CD14-positive monocyte (primary cell): ENCODE measurements at regions not wholly inside any gene's neighbourhood (a gene's known extent, or its start where the extent isn't known, plus 50 kb on each side); places are given as distances from the start of the nearest gene placed in this dataset.

Source experiments
- DNase-seq, 3 donors: peaks; one replicate each; pipeline ENCODE4 v3.0.0-alpha.2; 2011 to 2022
- H2AFZ ChIP-seq: 2 replicates; pipeline ENCODE4 v1.6.0; 2012; ENCODE audit warnings: mild to moderate bottlenecking, low read depth, low read length, inconsistent platforms; ENCODE audit not compliant: insufficient read depth, poor library complexity, severe bottlenecking
- H3K27ac ChIP-seq, 2 donors: 1 replicate in 1 of 2; 2 replicates in 1 of 2; pipeline ENCODE4 v1.5.1; 2012 to 2013; ENCODE audit warnings: low read length in 2 of 2, control low read depth in 1 of 2, inconsistent platforms in 1 of 2, low read depth in 1 of 2, mild to moderate bottlenecking in 1 of 2
- H3K27me3 ChIP-seq, 2 donors: one replicate each; pipeline versions ENCODE4 v1.6.0 to v1.6.1; 2011 to 2013; ENCODE audit warnings: low read length in 2 of 2; ENCODE audit not compliant: control insufficient read depth in 2 of 2, insufficient read depth in 2 of 2
- H3K36me3 ChIP-seq, 2 donors: replicated peaks in 1 of 2; 1 replicate in 1 of 2; 2 replicates in 1 of 2; pipeline versions ENCODE4 v1.5.1 to v1.6.1; 2012 to 2013; ENCODE audit warnings: low read length in 2 of 2, control low read depth in 1 of 2, inconsistent platforms in 1 of 2, mild to moderate bottlenecking in 1 of 2; ENCODE audit not compliant: insufficient read depth in 2 of 2, control insufficient read depth in 1 of 2
- H3K4me1 ChIP-seq, 2 donors: 1 replicate in 1 of 2; 2 replicates in 1 of 2; pipeline versions ENCODE4 v1.5.1 to v1.6.1; 2012 to 2013; ENCODE audit warnings: low read length in 2 of 2, control low read depth in 1 of 2, inconsistent platforms in 1 of 2, mild to moderate bottlenecking in 1 of 2, moderate library complexity in 1 of 2; ENCODE audit not compliant: insufficient read depth in 2 of 2, control insufficient read depth in 1 of 2
- H3K4me2 ChIP-seq: replicated peaks from 2 replicates; pipeline ENCODE3; 2012; ENCODE audit warnings: low read length, moderate library complexity, mild to moderate bottlenecking; ENCODE audit not compliant: poor library complexity, severe bottlenecking; ENCODE audit errors: extremely low read depth
- H3K4me3 ChIP-seq, 3 experiments: fragments of 200-600 bp in 1 of 3; sonication (generic) in 1 of 3; replicated peaks in 1 of 3; 1 replicate in 2 of 3; 2 replicates in 1 of 3; pipeline ENCODE4 v1.5.1; 2011 to 2013; ENCODE audit warnings: low read length in 3 of 3, mild to moderate bottlenecking in 3 of 3, control low read depth in 2 of 3, low read depth in 2 of 3, inconsistent platforms in 1 of 3, moderate library complexity in 1 of 3
- H3K79me2 ChIP-seq: 2 replicates; pipeline ENCODE4 v1.6.0; 2012; ENCODE audit warnings: mild to moderate bottlenecking, control low read depth, inconsistent platforms, low read length, moderate library complexity; ENCODE audit not compliant: insufficient read depth
- H3K9ac ChIP-seq: 2 replicates; pipeline ENCODE4 v1.6.0; 2017; ENCODE audit warnings: low read length, mild to moderate bottlenecking; ENCODE audit not compliant: insufficient read depth, poor library complexity, severe bottlenecking
- H3K9me3 ChIP-seq, 2 donors: replicated peaks in 1 of 2; 1 replicate in 1 of 2; 2 replicates in 1 of 2; pipeline versions ENCODE4 v1.5.1 to v1.6.1; 2012 to 2013; ENCODE audit warnings: low read length in 2 of 2, control low read depth in 1 of 2; ENCODE audit not compliant: control insufficient read depth in 1 of 2, insufficient read depth in 1 of 2
- H4K20me1 ChIP-seq: 2 replicates; pipeline ENCODE4 v1.6.0; 2012; ENCODE audit warnings: mild to moderate bottlenecking, low read length, control low read depth, moderate library complexity; ENCODE audit not compliant: insufficient read depth
- H3K27ac Mint-ChIP-seq, 7 donors: one replicate each; pipeline ENCODE4 v1.8.0; 2020; ENCODE audit warnings: mild to moderate bottlenecking in 7 of 7, mixed read lengths in 7 of 7, moderate library complexity in 6 of 7, inconsistent platforms in 2 of 7
- H3K27me3 Mint-ChIP-seq, 3 donors: one replicate each; pipeline ENCODE4 v1.8.0; 2021 to 2022; ENCODE audit warnings: low read depth in 3 of 3, mild to moderate bottlenecking in 3 of 3, mixed read lengths in 3 of 3, moderate library complexity in 3 of 3, inconsistent platforms in 1 of 3
- H3K36me3 Mint-ChIP-seq, 2 donors: one replicate each; pipeline ENCODE4 v1.8.0; 2020; ENCODE audit warnings: mixed read lengths in 2 of 2, inconsistent platforms in 1 of 2, mild to moderate bottlenecking in 1 of 2
- H3K4me1 Mint-ChIP-seq: one replicate; pipeline ENCODE4 v1.8.0; 2020; ENCODE audit warnings: mild to moderate bottlenecking, mixed read lengths
- H3K4me3 Mint-ChIP-seq, 2 donors: one replicate each; pipeline ENCODE4 v1.8.0; 2020; ENCODE audit warnings: mild to moderate bottlenecking in 2 of 2, mixed read lengths in 2 of 2, moderate library complexity in 1 of 2
- H3K9me3 Mint-ChIP-seq, 7 donors: one replicate each; pipeline ENCODE4 v1.8.0; 2020 to 2022; ENCODE audit warnings: mixed read lengths in 7 of 7, mild to moderate bottlenecking in 6 of 7, moderate library complexity in 6 of 7, inconsistent platforms in 2 of 7
- WGBS: methylation state at CpG from one replicate; pipeline ENCODE4 v1.1.5; 2013; ENCODE audit warnings: missing lambda C conversion rate; ENCODE audit not compliant: insufficient coverage; 5-methylcytosine and 5-hydroxymethylcytosine counted together
- intact Hi-C, 2 donors: fragments of 100-400 bp; cut with micrococcal nuclease; formaldehyde crosslinking; loops; one replicate each; pipeline versions ENCODE4 v1.15.0 to v1.15.1; 2023
- TF ChIP-seq, protein P1 (sequence below): fragments of 200-600 bp; IDR thresholded peaks from one replicate; pipeline ENCODE4 v1.8.0; 2022; ENCODE audit warnings: antibody characterized with exemption, mild to moderate bottlenecking

DNA sequence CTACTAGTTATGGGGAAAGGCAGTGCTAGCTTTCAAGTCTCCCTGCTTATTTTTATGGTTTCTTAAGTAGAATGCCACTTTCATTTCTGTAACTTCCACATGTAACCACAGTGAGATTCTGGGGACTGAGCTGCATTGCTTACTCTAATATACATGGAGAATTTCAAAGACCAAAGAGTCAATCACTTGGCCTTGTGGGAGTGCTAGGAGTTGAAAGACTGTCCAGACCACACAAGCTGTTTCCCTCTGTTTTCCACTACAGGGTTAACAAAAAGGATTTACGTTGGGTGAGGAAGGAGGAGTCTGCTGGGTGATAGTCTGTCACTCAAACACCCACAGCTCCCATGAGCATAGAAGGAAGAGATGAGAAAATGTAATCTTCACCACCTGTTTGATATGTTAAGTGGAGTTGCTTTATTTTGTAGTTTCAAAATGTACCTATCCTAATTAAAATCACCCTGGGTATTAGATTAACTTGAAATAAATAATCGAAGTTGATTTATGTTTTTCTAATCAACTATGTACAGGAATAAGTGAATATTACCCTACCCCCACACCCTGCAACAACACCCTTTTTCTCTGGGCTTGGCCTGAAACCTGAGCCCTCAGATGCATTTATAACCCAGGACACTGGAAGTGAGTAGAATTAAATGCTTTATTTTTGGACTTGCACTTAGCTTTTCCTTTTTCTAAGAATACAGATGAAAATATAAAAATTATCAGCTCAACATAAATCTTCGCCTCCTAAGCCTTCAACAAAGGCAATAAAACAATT lies 225.8 kb upstream of the SLC10A2 start:
- no peaks in the 10 kb centered on the region for H3K4me1 ChIP-seq
- no peaks in the 10 kb centered on the region for H3K79me2 ChIP-seq
- H3K4me3 Mint-ChIP-seq = no peak overlapping the region
- no peak for DNase-seq
- no peaks in the 10 kb centered on the region for H3K36me3 ChIP-seq
- peaks cover 2 to 4% of the 10 kb centered on the region in 2 donors for H3K9me3 ChIP-seq
- no peaks in the 10 kb centered on the region for H3K27me3 ChIP-seq
- no peak overlapping the region for H3K4me3 ChIP-seq
- no peak overlapping the region for H3K9ac ChIP-seq
- TF ChIP-seq, protein P1, sequence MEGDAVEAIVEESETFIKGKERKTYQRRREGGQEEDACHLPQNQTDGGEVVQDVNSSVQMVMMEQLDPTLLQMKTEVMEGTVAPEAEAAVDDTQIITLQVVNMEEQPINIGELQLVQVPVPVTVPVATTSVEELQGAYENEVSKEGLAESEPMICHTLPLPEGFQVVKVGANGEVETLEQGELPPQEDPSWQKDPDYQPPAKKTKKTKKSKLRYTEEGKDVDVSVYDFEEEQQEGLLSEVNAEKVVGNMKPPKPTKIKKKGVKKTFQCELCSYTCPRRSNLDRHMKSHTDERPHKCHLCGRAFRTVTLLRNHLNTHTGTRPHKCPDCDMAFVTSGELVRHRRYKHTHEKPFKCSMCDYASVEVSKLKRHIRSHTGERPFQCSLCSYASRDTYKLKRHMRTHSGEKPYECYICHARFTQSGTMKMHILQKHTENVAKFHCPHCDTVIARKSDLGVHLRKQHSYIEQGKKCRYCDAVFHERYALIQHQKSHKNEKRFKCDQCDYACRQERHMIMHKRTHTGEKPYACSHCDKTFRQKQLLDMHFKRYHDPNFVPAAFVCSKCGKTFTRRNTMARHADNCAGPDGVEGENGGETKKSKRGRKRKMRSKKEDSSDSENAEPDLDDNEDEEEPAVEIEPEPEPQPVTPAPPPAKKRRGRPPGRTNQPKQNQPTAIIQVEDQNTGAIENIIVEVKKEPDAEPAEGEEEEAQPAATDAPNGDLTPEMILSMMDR = no peak
- intact Hi-C loops = no loop called here
- no peak overlapping the region for H3K27ac Mint-ChIP-seq
- no peaks in the 10 kb centered on the region for H3K36me3 Mint-ChIP-seq
- no peaks in the 10 kb centered on the region for H3K27me3 Mint-ChIP-seq
- no peak overlapping the region for H2AFZ ChIP-seq
- no CpG with 5 or more reads among the region's 3 CpGs for WGBS
- peaks cover 1 to 7% (median 3%) of the 10 kb centered on the region in 7 donors for H3K9me3 Mint-ChIP-seq
- H3K4me1 Mint-ChIP-seq = no peaks in the 10 kb centered on the region
- no peak overlapping the region for H3K27ac ChIP-seq
- H3K4me2 ChIP-seq = no peak overlapping the region
- no peaks in the 10 kb centered on the region for H4K20me1 ChIP-seq

- Histone ChIP-seq H3K4me1 (no peaks in the 10 kb centered on the region), H3K4me2 (no peak overlapping the region), H2AFZ (no peak overlapping the region), H3K9me3 (peaks cover 0 to 3% of the 10 kb centered on the region in 2 donors), H3K4me3 (no peak overlapping the region), H3K36me3 (no peaks in the 10 kb centered on the region), H3K79me2 (no peaks in the 10 kb centered on the region), H4K20me1 (no peaks in the 10 kb centered on the region), H3K27me3 (no peaks in the 10 kb centered on the region), H3K9ac (no peak overlapping the region), H3K27ac (no peak overlapping the region)
- H3K9me3 Mint-ChIP-seq = peaks cover 0 to 7% (median 4%) of the 10 kb centered on the region in 7 donors
- DNase-seq = no peak
- no peaks in the 10 kb centered on the region for H3K36me3 Mint-ChIP-seq
- intact Hi-C loops = no loop called here
- H3K4me1 Mint-ChIP-seq = no peaks in the 10 kb centered on the region
- H3K27ac Mint-ChIP-seq = no peak overlapping the region
- WGBS = 100% methylated on average over 2 of the region's 3 CpGs
- no peaks in the 10 kb centered on the region for H3K27me3 Mint-ChIP-seq
- TF ChIP-seq, protein P1 = no peak
- no peak overlapping the region for H3K4me3 Mint-ChIP-seq
These were observed 225.0 kb upstream of the SLC10A2 start for GRCh38 chr13:103291226-103291625.
